GM10266 (cell line): ENCODE measurements at regions not wholly inside any gene's neighbourhood (a gene's known extent, or its start where the extent isn't known, plus 50 kb on each side); places are given as distances from the start of the nearest gene placed in this dataset.

Experiments
- DNase-seq: peaks from one replicate; pipeline ENCODE4 v3.0.0; 2012; ENCODE audit errors: extremely low spot score
- TF ChIP-seq, protein P1 (sequence below): IDR thresholded peaks from 2 replicates; pipeline ENCODE4 v1.5.1; 2012; ENCODE audit warnings: mild to moderate bottlenecking, low read depth; ENCODE audit not compliant: control insufficient read depth, insufficient read depth; ENCODE audit errors: missing control alignments

DNA sequence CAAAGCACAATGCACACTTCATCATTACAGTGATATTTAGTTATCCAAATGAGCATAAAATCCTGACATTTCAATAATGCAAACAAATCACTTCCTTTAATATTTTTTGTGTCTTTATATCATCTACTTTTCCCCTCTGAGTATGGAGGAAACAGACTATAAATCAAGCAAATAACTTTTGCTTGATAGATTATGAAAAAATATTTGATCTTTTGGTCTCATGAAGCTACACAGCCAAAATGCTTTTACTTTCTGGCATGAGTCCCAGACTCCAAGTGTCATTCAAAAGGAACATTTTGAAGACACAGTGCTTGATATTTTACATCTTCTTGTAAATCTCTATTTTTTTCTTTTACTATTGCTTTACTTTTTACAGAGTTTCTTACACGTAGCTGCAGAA lies 215.3 kb upstream of the ROBO1 start:
- no peak for DNase-seq
- TF ChIP-seq, protein P1, sequence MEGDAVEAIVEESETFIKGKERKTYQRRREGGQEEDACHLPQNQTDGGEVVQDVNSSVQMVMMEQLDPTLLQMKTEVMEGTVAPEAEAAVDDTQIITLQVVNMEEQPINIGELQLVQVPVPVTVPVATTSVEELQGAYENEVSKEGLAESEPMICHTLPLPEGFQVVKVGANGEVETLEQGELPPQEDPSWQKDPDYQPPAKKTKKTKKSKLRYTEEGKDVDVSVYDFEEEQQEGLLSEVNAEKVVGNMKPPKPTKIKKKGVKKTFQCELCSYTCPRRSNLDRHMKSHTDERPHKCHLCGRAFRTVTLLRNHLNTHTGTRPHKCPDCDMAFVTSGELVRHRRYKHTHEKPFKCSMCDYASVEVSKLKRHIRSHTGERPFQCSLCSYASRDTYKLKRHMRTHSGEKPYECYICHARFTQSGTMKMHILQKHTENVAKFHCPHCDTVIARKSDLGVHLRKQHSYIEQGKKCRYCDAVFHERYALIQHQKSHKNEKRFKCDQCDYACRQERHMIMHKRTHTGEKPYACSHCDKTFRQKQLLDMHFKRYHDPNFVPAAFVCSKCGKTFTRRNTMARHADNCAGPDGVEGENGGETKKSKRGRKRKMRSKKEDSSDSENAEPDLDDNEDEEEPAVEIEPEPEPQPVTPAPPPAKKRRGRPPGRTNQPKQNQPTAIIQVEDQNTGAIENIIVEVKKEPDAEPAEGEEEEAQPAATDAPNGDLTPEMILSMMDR = no peak

DNA sequence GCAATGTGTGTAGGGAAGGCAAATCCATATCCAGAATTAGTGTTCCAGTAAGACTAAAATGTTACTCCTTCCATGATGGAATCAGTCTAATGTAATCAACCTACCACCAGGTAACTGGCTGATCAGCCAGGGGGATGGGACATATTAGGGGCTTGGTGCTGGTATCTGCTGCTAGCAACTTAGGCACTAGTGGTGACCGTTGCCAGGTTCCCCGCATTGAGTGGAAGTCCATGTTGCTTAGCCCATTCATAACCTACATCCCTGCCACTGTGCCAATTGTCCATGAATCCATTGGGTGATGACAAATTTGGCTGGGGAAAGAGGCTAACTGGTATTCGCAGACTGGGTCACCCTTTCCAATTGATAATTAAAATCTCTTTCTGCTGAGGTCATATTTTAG lies 212.2 kb upstream of the ROBO1 start:
- no peak for DNase-seq
- TF ChIP-seq, protein P1 = no peak

DNA sequence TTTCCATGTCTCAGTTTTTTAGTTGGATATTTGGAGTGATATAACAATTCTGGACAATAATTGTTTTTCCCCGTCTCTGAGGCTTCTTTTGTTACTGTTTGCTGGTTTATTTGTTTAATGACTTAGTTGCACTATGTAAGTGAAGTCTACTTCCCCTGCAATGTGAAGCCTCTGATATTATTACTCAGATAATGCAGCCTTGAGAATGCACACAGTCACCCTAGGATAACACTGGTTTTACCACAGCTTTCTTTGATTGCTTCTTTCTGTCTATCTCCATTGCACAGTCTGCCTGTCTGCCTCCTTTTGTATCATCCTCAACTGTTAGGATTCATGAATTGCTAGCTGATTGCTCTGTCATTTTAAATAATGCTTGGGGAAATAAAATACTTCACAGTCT lies 208.7 kb upstream of the ROBO1 start:
- TF ChIP-seq, protein P1 = no peak
- no peak for DNase-seq

DNA sequence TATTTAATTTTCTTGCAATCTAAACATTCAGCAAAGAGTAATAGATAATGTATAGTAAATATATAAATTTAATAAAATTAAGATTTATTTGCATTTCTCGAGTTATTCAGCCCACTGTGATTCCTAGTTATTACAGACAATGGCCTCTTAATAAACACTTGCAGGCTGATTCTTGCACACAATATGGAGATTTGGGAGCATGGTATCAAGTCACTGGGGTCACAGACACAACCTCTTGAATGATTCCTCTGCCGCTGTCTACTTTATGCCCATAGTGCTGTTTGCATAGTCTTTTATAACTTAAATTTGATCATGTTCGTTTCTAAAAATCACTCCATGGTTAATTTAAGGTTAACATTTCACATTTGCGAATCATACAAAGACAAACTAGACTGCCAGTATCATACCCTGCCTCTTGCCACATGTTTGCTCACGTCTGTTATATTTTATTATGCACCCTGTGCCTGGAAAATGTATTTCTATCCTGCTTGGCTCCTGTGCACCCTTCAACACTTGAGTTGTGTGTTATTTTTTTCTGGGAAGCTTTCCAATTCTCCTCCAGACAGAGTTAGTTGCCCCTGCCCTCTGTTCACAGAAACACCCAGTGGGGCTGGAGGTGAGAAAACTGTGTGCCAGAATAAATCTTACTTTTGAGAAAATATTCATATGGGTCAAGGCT lies 206.3 kb upstream of the ROBO1 start:
- TF ChIP-seq, protein P1 = no peak
- DNase-seq = no peak

DNA sequence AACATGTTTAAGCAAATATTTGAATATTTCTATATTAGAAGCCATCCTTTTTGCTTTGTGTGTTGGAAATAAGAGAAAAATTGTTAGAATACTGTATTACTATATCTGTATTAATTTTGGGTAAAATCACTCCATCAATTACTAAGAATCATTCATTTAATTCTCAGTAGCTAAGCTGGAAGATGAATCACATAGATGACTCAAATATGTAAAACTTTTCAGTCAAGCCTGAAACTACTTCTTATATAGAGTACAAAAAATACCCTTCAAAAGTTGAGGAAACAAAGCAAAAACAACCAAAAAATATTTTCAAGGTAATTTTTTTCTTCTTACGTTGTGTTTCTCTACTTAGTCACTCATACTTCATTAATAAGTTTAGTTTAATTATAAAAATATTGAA lies 205.7 kb upstream of the ROBO1 start:
- TF ChIP-seq, protein P1 = no peak
- DNase-seq = no peak

DNA sequence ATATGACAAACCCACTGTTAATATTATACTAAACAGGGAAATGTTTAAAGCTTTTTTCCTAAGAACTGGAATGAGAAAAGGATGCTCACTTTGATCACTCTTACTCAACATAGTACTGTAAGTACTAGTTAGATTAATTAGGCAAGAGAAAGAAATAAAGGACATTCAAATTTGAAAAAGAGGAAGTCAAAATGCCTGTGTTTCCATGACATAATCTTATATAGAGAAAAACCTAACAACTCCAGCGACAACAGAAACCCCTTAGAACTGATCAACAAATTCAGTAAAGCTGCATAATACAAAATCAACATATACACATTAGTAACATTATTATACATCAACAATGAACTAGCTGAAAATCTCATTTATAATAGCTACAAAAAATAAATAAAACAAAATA lies 200.6 kb upstream of the ROBO1 start:
- TF ChIP-seq, protein P1 = no peak
- DNase-seq = no peak

DNA sequence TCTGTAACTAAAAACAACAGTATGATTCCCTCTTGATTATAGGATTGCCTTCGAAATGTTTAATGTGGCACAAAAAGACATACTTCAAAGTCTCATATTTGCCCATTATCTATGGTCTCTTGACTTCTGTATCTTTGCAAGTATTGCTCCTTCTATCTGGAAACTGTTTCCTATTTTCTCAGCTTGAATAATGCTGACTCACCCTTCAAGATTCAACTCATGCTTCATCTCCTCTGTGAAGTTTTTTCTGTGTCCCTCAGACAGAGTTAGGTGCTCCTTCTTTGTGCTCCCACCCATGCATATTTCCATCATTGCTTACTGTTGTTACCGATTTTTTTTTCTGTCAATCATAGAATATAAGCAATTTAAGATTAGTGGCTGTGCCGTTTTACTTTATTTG lies 192.8 kb upstream of the ROBO1 start:
- no peak for DNase-seq
- TF ChIP-seq, protein P1 = no peak
